K562 (cell line): ENCODE measurements at regions not wholly inside any gene's neighbourhood (a gene's known extent, or its start where the extent isn't known, plus 50 kb on each side); places are given as distances from the start of the nearest gene placed in this dataset.

Experiments
- ATAC-seq: fragments of 200-7000 bp; cut with Tn5 transposase; 3 replicates; pipeline ENCODE4 v1.9.1; 2020; ENCODE audit warnings: moderate library complexity
- BruUV-seq: library from RNA; stranded (reverse); fragments of 400-500 nt; replicated peaks from 2 replicates; lab custom pipeline; 2021; lab: Mats Ljungman, UMichigan
- CTCF ChIA-PET: fragments of 300-600 bp; formaldehyde crosslinking; extraction: SDS; loops from one replicate; lab custom pipeline; 2021; ENCODE audit warnings: low intra/inter-chr PET ratio; lab: Yijun Ruan, JAX
- POLR2A ChIA-PET: fragments of 300-600, 350-650 bp; sonication (Branson Sonifier 250); formaldehyde crosslinking; extraction: SDS; loops from one replicate; lab custom pipeline; 2021; ENCODE audit warnings: antibody characterized with exemption, inconsistent platforms; lab: Yijun Ruan, JAX
- DNase-seq, 4 experiments: peaks; one replicate each; pipeline versions ENCODE4 v3.0.0 to v3.0.0-alpha.2; 2011 to 2018; ENCODE audit warnings: low spot score in 3 of 4, mixed read lengths in 3 of 4; ENCODE audit errors: extremely low read depth in 1 of 4
- FAIRE-seq: peaks from 2 replicates; lab custom pipeline; 2011; peaks lifted over from hg19 to GRCh38; lab: Jason Lieb, UNC
- H2AFZ ChIP-seq: 2 replicates; pipeline ENCODE4 v1.6.0; 2011; ENCODE audit warnings: low read depth, low read length, control low read depth, inconsistent platforms
- H3K27ac ChIP-seq: fragments of 200-600 bp; 3 replicates; pipeline ENCODE4 v1.8.0; 2011; ENCODE audit warnings: low read depth, mild to moderate bottlenecking, control low read depth, inconsistent platforms, low read length, moderate library complexity, mixed read lengths; ENCODE audit errors: extremely low read depth
- H3K27me3 ChIP-seq, 2 experiments: fragments of 300-600 bp in 1 of 2; 2 replicates in 1 of 2; 3 replicates in 1 of 2; pipeline versions ENCODE4 v1.6.0 to v1.8.0; 2011; ENCODE audit warnings: inconsistent platforms in 2 of 2, low read length in 2 of 2, mild to moderate bottlenecking in 1 of 2, mixed read lengths in 1 of 2, moderate library complexity in 1 of 2; ENCODE audit not compliant: control insufficient read depth in 2 of 2, insufficient read depth in 2 of 2
- H3K36me3 ChIP-seq: fragments of 300-600 bp; 3 replicates; pipeline ENCODE4 v1.8.0; 2011; ENCODE audit warnings: mild to moderate bottlenecking, low read length, inconsistent platforms; ENCODE audit not compliant: control insufficient read depth, insufficient read depth
- H3K4me1 ChIP-seq, 2 experiments: fragments of 200-600 bp in 1 of 2; replicated peaks in 1 of 2; 2 replicates in 1 of 2; 3 replicates in 1 of 2; pipeline versions ENCODE4 v1.5.1 to v1.8.0; 2011; ENCODE audit warnings: inconsistent platforms in 2 of 2, low read length in 2 of 2, mild to moderate bottlenecking in 1 of 2, mixed read lengths in 1 of 2, moderate library complexity in 1 of 2; ENCODE audit not compliant: control insufficient read depth in 2 of 2, insufficient read depth in 2 of 2
- H3K4me2 ChIP-seq: 2 replicates; pipeline ENCODE4 v1.6.1; 2011; ENCODE audit warnings: low read length, control low read depth, inconsistent platforms, mixed read lengths; ENCODE audit not compliant: insufficient read depth
- H3K4me3 ChIP-seq: fragments of 200-600 bp; sonication (generic), shearing (Covaris generic); 2 replicates; pipeline ENCODE4 v1.5.1; 2016; ENCODE audit warnings: control low read depth, inconsistent platforms
- H3K79me2 ChIP-seq: fragments of 200-600 bp; 3 replicates; pipeline ENCODE4 v1.8.0; 2011; ENCODE audit warnings: low read length, inconsistent platforms; ENCODE audit not compliant: control insufficient read depth, insufficient read depth
- H3K9ac ChIP-seq, 2 experiments: 2 replicates each; pipeline versions ENCODE4 v1.6.0 to v1.6.1; 2011; ENCODE audit warnings: low read depth in 2 of 2, low read length in 2 of 2, control low read depth in 1 of 2, inconsistent platforms in 1 of 2, mild to moderate bottlenecking in 1 of 2, mixed read lengths in 1 of 2; ENCODE audit not compliant: insufficient read depth in 1 of 2
- H3K9me1 ChIP-seq: one replicate; pipeline ENCODE4 v1.6.0; 2011; ENCODE audit warnings: inconsistent platforms, mild to moderate bottlenecking, low read length, moderate library complexity; ENCODE audit not compliant: control insufficient read depth, insufficient read depth
- H3K9me3 ChIP-seq: replicated peaks from 2 replicates; pipeline ENCODE4 v1.5.1; 2011; ENCODE audit warnings: low read depth, low read length, inconsistent platforms; ENCODE audit not compliant: control insufficient read depth, insufficient read depth
- H4K20me1 ChIP-seq: replicated peaks from 2 replicates; pipeline ENCODE4 v1.6.1; 2011; ENCODE audit warnings: low read length, inconsistent platforms, mixed read lengths; ENCODE audit not compliant: control insufficient read depth, insufficient read depth
- ATF7 ChIP-seq: fragments of 450-650 bp; IDR thresholded peaks from 2 replicates; pipeline ENCODE4 v1.7.1; 2014; ENCODE audit warnings: mild to moderate bottlenecking, moderate library complexity
- BRF2 ChIP-seq: IDR thresholded peaks from 3 replicates; pipeline ENCODE4 v1.6.1; 2011; ENCODE audit warnings: borderline replicate concordance, mild to moderate bottlenecking; ENCODE audit not compliant: insufficient read length, insufficient read depth
- CBX8 ChIP-seq: fragments of 200-600 bp; sonication (generic); IDR thresholded peaks from 2 replicates; pipeline ENCODE4 v1.6.1; 2012; ENCODE audit warnings: borderline replicate concordance, mixed run types, low read depth, mild to moderate bottlenecking, moderate library complexity, mixed read lengths, low read length, control low read depth, inconsistent platforms; ENCODE audit not compliant: poor library complexity, severe bottlenecking; ENCODE audit errors: extremely low read depth
- CTBP1 ChIP-seq: fragments of 450-650 bp; IDR thresholded peaks from 2 replicates; pipeline ENCODE4 v1.6.1; 2016; ENCODE audit warnings: borderline replicate concordance
- GABPA ChIP-seq: fragments of 200-800 bp; sonication (Bioruptor generic); conservative IDR thresholded peaks from 2 replicates; pipeline ENCODE4 v1.6.1; 2016; ENCODE audit warnings: low read depth, missing genetic modification characterization, missing compliant biosample characterization
- HDAC8 ChIP-seq: fragments of 450-650 bp; IDR thresholded peaks from 2 replicates; pipeline ENCODE4 v1.6.1; 2016; ENCODE audit warnings: mild to moderate bottlenecking, missing genetic modification characterization, moderate library complexity, missing compliant biosample characterization
- HMGXB4 ChIP-seq: sonication (generic); formaldehyde crosslinking; IDR thresholded peaks from 2 replicates; pipeline ENCODE4 v1.8.1; 2023; ENCODE audit warnings: mild to moderate bottlenecking, missing genetic modification reagents
- RBM39 ChIP-seq: fragments of 200-400 bp; formaldehyde crosslinking; optimal IDR thresholded peaks from 2 replicates; pipeline ENCODE3; 2018; ENCODE audit warnings: low read depth, low read length
- TFAM ChIP-seq: fragments of 250-450 bp; sonication (Bioruptor Pico); conservative IDR thresholded peaks from 2 replicates; pipeline ENCODE4 v1.5.0; 2021; ENCODE audit warnings: mild to moderate bottlenecking, moderate library complexity
- THRB ChIP-seq: fragments of 450-650 bp; formaldehyde crosslinking; conservative IDR thresholded peaks from 2 replicates; pipeline ENCODE4 v1.4.0; 2022; ENCODE audit warnings: mild to moderate bottlenecking, missing genetic modification characterization
- XRCC3 ChIP-seq: fragments of 450-650 bp; IDR thresholded peaks from 2 replicates; pipeline ENCODE4 v1.6.1; 2017; ENCODE audit warnings: mild to moderate bottlenecking, moderate library complexity
- ZBTB1 ChIP-seq: sonication (generic); formaldehyde crosslinking; IDR thresholded peaks from 2 replicates; pipeline ENCODE4 v1.8.1; 2023; ENCODE audit warnings: missing genetic modification reagents, low read depth, mild to moderate bottlenecking, borderline replicate concordance
- ZNF140 ChIP-seq: fragments of 250-450 bp; sonication (Bioruptor Pico); IDR thresholded peaks from 2 replicates; pipeline ENCODE4 v1.8.0; 2021; ENCODE audit warnings: moderate library complexity, mild to moderate bottlenecking, inconsistent platforms
- ZNF143 ChIP-seq: sonication (generic); formaldehyde crosslinking; IDR thresholded peaks from 2 replicates; pipeline ENCODE4 v1.9.0; 2022; ENCODE audit warnings: mild to moderate bottlenecking, missing genetic modification reagents
- ZNF274 ChIP-seq: IDR thresholded peaks from 2 replicates; pipeline ENCODE4 v1.6.1; 2011; ENCODE audit warnings: low read depth, mild to moderate bottlenecking, low read length, moderate library complexity, borderline replicate concordance
- ZNF311 ChIP-seq: fragments of 250-450 bp; sonication (Bioruptor Pico); IDR thresholded peaks from 2 replicates; pipeline ENCODE4 v1.4.0; 2020; ENCODE audit warnings: mild to moderate bottlenecking, moderate library complexity
- ZNF354B ChIP-seq: fragments of 250-450 bp; sonication (Bioruptor Pico); IDR thresholded peaks from 2 replicates; pipeline ENCODE4 v1.4.0; 2020
- ZNF408 ChIP-seq: fragments of 250-450 bp; sonication (Bioruptor Pico); IDR thresholded peaks from 2 replicates; pipeline ENCODE4 v1.4.0; 2020; ENCODE audit warnings: low read depth, mild to moderate bottlenecking, moderate library complexity
- WGBS: fragments of 100-300 bp; shearing (Covaris generic); methylation state at CpG from one replicate; pipeline ENCODE4 v1.1.6; 2016; ENCODE audit warnings: low coverage, mixed read lengths; ENCODE audit not compliant: insufficient coverage; ENCODE audit errors: missing lambda C conversion rate; 5-methylcytosine and 5-hydroxymethylcytosine counted together
- in situ Hi-C: fragments of 300-500 bp; cut with MboI; formaldehyde crosslinking; loops from 4 replicates; pipeline ENCODE4 v1.15.0; 2018; ENCODE audit warnings: inconsistent platforms, mixed read lengths
- intact Hi-C: fragments of 100-400 bp; cut with micrococcal nuclease; formaldehyde crosslinking; loops from 2 replicates; pipeline ENCODE4 v1.14.2; 2022

GRCh38 chr15:72995849-72996248 is 56.4 kb upstream of the NEO1 start:
- Histone ChIP-seq H3K4me1 (no peaks in the 10 kb centered on the region), H3K4me3 (no peak overlapping the region), H3K9me1 (no peaks in the 10 kb centered on the region), H3K9ac (no peak overlapping the region), H3K9me3 (no peaks in the 10 kb centered on the region), H3K27ac (no peak overlapping the region), H3K27me3 (peaks cover 13 to 25% of the 10 kb centered on the region in 2 experiments; a peak in 3 of 5 replicates), H3K36me3 (no peaks in the 10 kb centered on the region), H2AFZ (no peak overlapping the region), H4K20me1 (no peaks in the 10 kb centered on the region), H3K79me2 (no peaks in the 10 kb centered on the region), H3K4me2 (no peak overlapping the region)
- WGBS, result 4% methylated on average over 2 of the region's 2 CpGs
- ATAC-seq (no peak), FAIRE-seq (no peak), DNase-seq (no peak)
- intact Hi-C loops (no loop called here), in situ Hi-C loops (no loop called here)
- no TSS peak for BruUV-seq
- ChIA-PET POLR2A (no interaction called here), CTCF (no interaction called here)
- TF ChIP-seq HDAC8 (tag), result no peak
- TF ChIP-seq CTBP1, result no peak
- TF ChIP-seq BRF2, result no peak
- no peak for TF ChIP-seq ZNF143
- no peak for TF ChIP-seq ZNF140
- no peak for TF ChIP-seq HMGXB4 (CRISPR knock-in tag)
- no peak for TF ChIP-seq GABPA (tag)
- TF ChIP-seq ZNF354B (CRISPR knock-in tag), result no peak
- no peak for TF ChIP-seq ZNF274
- TF ChIP-seq TFAM, result no peak
- no peak for TF ChIP-seq ZNF311
- no peak for TF ChIP-seq ZNF408 (CRISPR knock-in tag)
- no peak for TF ChIP-seq THRB (CRISPR knock-in tag)
- TF ChIP-seq RBM39, result no peak
- no peak for TF ChIP-seq ZBTB1 (CRISPR knock-in tag)
- TF ChIP-seq CBX8, result no peak
- TF ChIP-seq XRCC3, result no peak
- TF ChIP-seq ATF7, result no peak
